T follicular helper cell (primary cell): ENCODE measurements at regions not wholly inside any gene's neighbourhood (a gene's known extent, or its start where the extent isn't known, plus 50 kb on each side); places are given as distances from the start of the nearest gene placed in this dataset.
"Not testable (repeated sequence)": the region's sequence is repeated elsewhere in the genome, so short reads cannot be mapped to it uniquely, and the experiment has no call there.

Experiments
- DNase-seq: peaks from one replicate; pipeline ENCODE4 v3.0.0-alpha.2; 2020; ENCODE audit warnings: low read depth

- no peak for DNase-seq
Observed at GRCh38 chr5:2168601-2169429, 286.1 kb upstream of the IRX4 start.

GRCh38 chr5:2167671-2168070, 284.9 kb upstream of the IRX4 start:
- no peak for DNase-seq

GRCh38 chr5:2166979-2167377, 284.3 kb upstream of the IRX4 start:
- DNase-seq, result no peak

- DNase-seq, result no peak
Observed at GRCh38 chr5:2166306-2166978, 283.7 kb upstream of the IRX4 start.

- DNase-seq, result no peak
Observed at GRCh38 chr5:2165615-2166305, 283.0 kb upstream of the IRX4 start.

GRCh38 chr5:2165203-2165602, 282.5 kb upstream of the IRX4 start:
- DNase-seq, result no peak

GRCh38 chr5:2164586-2164985, 281.9 kb upstream of the IRX4 start:
- no peak for DNase-seq

GRCh38 chr5:2163940-2164490, 281.3 kb upstream of the IRX4 start:
- DNase-seq, result no peak

- no peak for DNase-seq
Observed at GRCh38 chr5:2163060-2163856, 280.5 kb upstream of the IRX4 start.

GRCh38 chr5:2160811-2161210, 278.1 kb upstream of the IRX4 start:
- no peak for DNase-seq

- DNase-seq, result no peak
Observed at GRCh38 chr5:2158767-2159166, 276.0 kb upstream of the IRX4 start.

- no peak for DNase-seq
Observed at GRCh38 chr5:2158109-2158508, 275.4 kb upstream of the IRX4 start.

GRCh38 chr5:2157372-2157771, 274.6 kb upstream of the IRX4 start:
- DNase-seq, result no peak

- no peak for DNase-seq
Observed at GRCh38 chr5:2156358-2157059, 273.8 kb upstream of the IRX4 start.

- no peak for DNase-seq
Observed at GRCh38 chr5:2155556-2155955, 272.8 kb upstream of the IRX4 start.

- DNase-seq, result no peak
Observed at GRCh38 chr5:2153802-2154201, 271.1 kb upstream of the IRX4 start.

- no peak for DNase-seq
Observed at GRCh38 chr5:2153350-2153749, 270.6 kb upstream of the IRX4 start.

- not testable (repeated sequence) for DNase-seq
Observed at GRCh38 chr5:2151301-2151888, 268.7 kb upstream of the IRX4 start.

GRCh38 chr5:2149195-2149539, 266.4 kb upstream of the IRX4 start:
- DNase-seq, result no peak

GRCh38 chr5:2148312-2149194, 265.8 kb upstream of the IRX4 start:
- no peak for DNase-seq
